Nephron (organoid): ENCODE measurements at regions not wholly inside any gene's neighbourhood (a gene's known extent, or its start where the extent isn't known, plus 50 kb on each side); places are given as distances from the start of the nearest gene placed in this dataset.
A peak's percentile ranks its signal among the peaks of the same experiment; 100 is the strongest.
"Not testable (repeated sequence)": the region's sequence is repeated elsewhere in the genome, so short reads cannot be mapped to it uniquely, and the experiment has no call there.

Experiments used
- H3K27ac Mint-ChIP-seq, 3 experiments: 2 replicates each; pipeline ENCODE4 v1.8.0; 2020; ENCODE audit warnings: mixed read lengths in 3 of 3, mild to moderate bottlenecking in 2 of 3, moderate library complexity in 1 of 3
- H3K27me3 Mint-ChIP-seq: 2 replicates; pipeline ENCODE4 v1.8.0; 2021; ENCODE audit warnings: low read depth, mild to moderate bottlenecking, moderate library complexity, mixed read lengths
- H3K36me3 Mint-ChIP-seq: 2 replicates; pipeline ENCODE4 v1.8.0; 2020; ENCODE audit warnings: low read depth, mixed read lengths
- H3K4me1 Mint-ChIP-seq: 2 replicates; pipeline ENCODE4 v1.8.0; 2020; ENCODE audit warnings: mixed read lengths
- H3K4me3 Mint-ChIP-seq, 3 experiments: 2 replicates each; pipeline ENCODE4 v1.8.0; 2020; ENCODE audit warnings: mild to moderate bottlenecking in 3 of 3, mixed read lengths in 3 of 3, moderate library complexity in 2 of 3
- H3K9me3 Mint-ChIP-seq: 2 replicates; pipeline ENCODE4 v1.8.0; 2020; ENCODE audit warnings: mixed read lengths
- CTCF ChIP-seq, 3 experiments: fragments of 200-600 bp; sonication (generic); IDR thresholded peaks; one replicate each; pipeline ENCODE4 v1.5.0; 2021; ENCODE audit warnings: antibody characterized with exemption in 3 of 3; ENCODE audit not compliant: unreplicated experiment in 3 of 3

GRCh38 chr15:95196176-95196915 is 965.0 kb downstream of the MCTP2 start:
- no peaks in the 10 kb centered on the region for H3K27me3 Mint-ChIP-seq
- no peak overlapping the region for H3K4me3 Mint-ChIP-seq
- peaks cover 13% of the 10 kb centered on the region for H3K4me1 Mint-ChIP-seq
- peak overlapping the region in 2 of 3 experiments; percentile 7 to 39 for H3K27ac Mint-ChIP-seq
- TF ChIP-seq CTCF (IDR thresholded peaks at IDR 0.05; ENCODE audit: unreplicated experiment in 3 of 3) = no peak
- peaks cover 19% of the 10 kb centered on the region for H3K9me3 Mint-ChIP-seq
- H3K36me3 Mint-ChIP-seq = peaks cover 15% of the 10 kb centered on the region

- Mint-ChIP-seq H3K4me1 (no peaks in the 10 kb centered on the region), H3K27me3 (no peaks in the 10 kb centered on the region), H3K36me3 (peaks cover 24% of the 10 kb centered on the region), H3K27ac (no peak overlapping the region), H3K9me3 (peaks cover 52% of the 10 kb centered on the region), H3K4me3 (no peak overlapping the region)
- TF ChIP-seq CTCF (IDR thresholded peaks at IDR 0.05; ENCODE audit: unreplicated experiment in 3 of 3) = no peak
Observed at GRCh38 chr15:95202569-95203349, 971.4 kb downstream of the MCTP2 start.

GRCh38 chr15:95205077-95205476 is 973.7 kb downstream of the MCTP2 start:
- H3K36me3 Mint-ChIP-seq = peaks cover 20% of the 10 kb centered on the region
- no peaks in the 10 kb centered on the region for H3K27me3 Mint-ChIP-seq
- no peak overlapping the region for H3K27ac Mint-ChIP-seq
- H3K4me3 Mint-ChIP-seq = no peak overlapping the region
- no peak for TF ChIP-seq CTCF (IDR thresholded peaks at IDR 0.05; ENCODE audit: unreplicated experiment in 3 of 3)
- H3K4me1 Mint-ChIP-seq = no peaks in the 10 kb centered on the region
- H3K9me3 Mint-ChIP-seq = peaks cover 47% of the 10 kb centered on the region

- not testable (repeated sequence) for H3K4me1 Mint-ChIP-seq
Observed at GRCh38 chr15:95205830-95206229, 974.5 kb downstream of the MCTP2 start.

GRCh38 chr15:95208071-95208470 is 976.7 kb downstream of the MCTP2 start:
- Mint-ChIP-seq H3K9me3 (peaks cover 35% of the 10 kb centered on the region), H3K27ac (no peak overlapping the region), H3K27me3 (no peaks in the 10 kb centered on the region), H3K4me3 (no peak overlapping the region), H3K36me3 (peaks cover 19% of the 10 kb centered on the region), H3K4me1 (no peaks in the 10 kb centered on the region)
- no peak for TF ChIP-seq CTCF (IDR thresholded peaks at IDR 0.05; ENCODE audit: unreplicated experiment in 3 of 3)

More at GRCh38 chr15:95205830-95206229, 974.5 kb downstream of the MCTP2 start:
- not testable (repeated sequence) for H3K4me3 Mint-ChIP-seq, H3K27ac Mint-ChIP-seq, H3K27me3 Mint-ChIP-seq
- Mint-ChIP-seq H3K36me3 (peaks cover 15% of the 10 kb centered on the region), H3K9me3 (peaks cover 39% of the 10 kb centered on the region)

- Mint-ChIP-seq H3K36me3 (peaks cover 19% of the 10 kb centered on the region), H3K4me3 (no peak overlapping the region), H3K9me3 (peaks cover 34% of the 10 kb centered on the region), H3K27ac (no peak overlapping the region), H3K27me3 (no peaks in the 10 kb centered on the region), H3K4me1 (no peaks in the 10 kb centered on the region)
- no peak for TF ChIP-seq CTCF (IDR thresholded peaks at IDR 0.05; ENCODE audit: unreplicated experiment in 3 of 3)
Observed at GRCh38 chr15:95208988-95209387, 977.6 kb downstream of the MCTP2 start.
